ENCODE measurements at regions not wholly inside any gene's neighbourhood (a gene's known extent, or its start where the extent isn't known, plus 50 kb on each side); places are given as distances from the start of the nearest gene placed in this dataset.
"Not testable (repeated sequence)": the region's sequence is repeated elsewhere in the genome, so short reads cannot be mapped to it uniquely, and the experiment has no call there.

- DNase-seq: no peak
These were observed 774.0 kb upstream of the POU3F4 start for GRCh38 chrX:82734140-82734539.

GRCh38 chrX:82738313-82738712 lies 769.8 kb upstream of the POU3F4 start:
- DNase-seq: not testable (repeated sequence)

GRCh38 chrX:82742351-82742750 lies 765.7 kb upstream of the POU3F4 start:
- DNase-seq: no peak

GRCh38 chrX:82745725-82746124 lies 762.4 kb upstream of the POU3F4 start:
- not testable (repeated sequence) for DNase-seq

- no peak for DNase-seq
These were observed 759.1 kb upstream of the POU3F4 start for GRCh38 chrX:82748906-82749505.

GRCh38 chrX:82756272-82756671 lies 751.8 kb upstream of the POU3F4 start:
- no peak for DNase-seq

GRCh38 chrX:82757614-82758013 lies 750.5 kb upstream of the POU3F4 start:
- no peak for DNase-seq

GRCh38 chrX:82764521-82764920 lies 743.6 kb upstream of the POU3F4 start:
- DNase-seq: no peak

- DNase-seq: no peak
These were observed 742.3 kb upstream of the POU3F4 start for GRCh38 chrX:82765811-82766210.

GRCh38 chrX:82775426-82775825 lies 732.7 kb upstream of the POU3F4 start:
- no peak for DNase-seq

- DNase-seq: no peak
These were observed 726.1 kb upstream of the POU3F4 start for GRCh38 chrX:82782014-82782413.

- DNase-seq: not testable (repeated sequence)
These were observed 695.2 kb upstream of the POU3F4 start for GRCh38 chrX:82812902-82813301.

GRCh38 chrX:82813671-82814078 lies 694.4 kb upstream of the POU3F4 start:
- no peak for DNase-seq

- no peak for DNase-seq
These were observed 692.1 kb upstream of the POU3F4 start for GRCh38 chrX:82816001-82816400.

GRCh38 chrX:82816562-82816961 lies 691.5 kb upstream of the POU3F4 start:
- no peak for DNase-seq

- no peak for DNase-seq
These were observed 665.8 kb upstream of the POU3F4 start for GRCh38 chrX:82842286-82842685.

GRCh38 chrX:82848111-82848510 lies 660.0 kb upstream of the POU3F4 start:
- no peak for DNase-seq
